ENCODE measurements at regions not wholly inside any gene's neighbourhood (a gene's known extent, or its start where the extent isn't known, plus 50 kb on each side); places are given as distances from the start of the nearest gene placed in this dataset.

GRCh38 chr1:29880556-29880955 is 644.2 kb downstream of the PTPRU start:
- H3K4me3 ChIP-seq (replicated peaks in 1 of 2; ENCODE audit: low read depth in 1 of 2, low read length in 2 of 2) = no peak overlapping the region
- ChIA-PET RAD21 (ENCODE audit: low non-redundant PET in 1 of 2, low total read pairs in 2 of 2, uncharacterized antibody in 2 of 2, unreplicated experiment in 2 of 2) (no interaction called here), CTCF (no interaction called here), POLR2A (interaction anchor here (1.0 kb wide), 1 partner anchor 420 kb away, joined by 4 read pairs; no protein-coding TSS in a partner anchor)
- H4K20me1 ChIP-seq (ENCODE audit: insufficient read depth) = no peaks in the 10 kb centered on the region
- no peak for TF ChIP-seq SRF (IDR thresholded peaks at IDR 0.05; ENCODE audit: low read depth)
- peak; percentile 23 to 33 (median 31); a peak in 4 of 6 replicates for TF ChIP-seq CTCF (IDR thresholded peaks at IDR 0.05 in 2 of 3, conservative IDR thresholded peaks at IDR 0.05 in 1 of 3; ENCODE audit: borderline replicate concordance in 1 of 3, insufficient read depth in 1 of 3, low read depth in 2 of 3, low read length in 2 of 3)
- TF ChIP-seq POLR2A (IDR thresholded peaks at IDR 0.05; ENCODE audit: borderline replicate concordance, extremely low read depth, insufficient read depth, insufficient read length) = no peak
- TF ChIP-seq JUND (IDR thresholded peaks at IDR 0.05) = no peak
- peak; percentile 42; the same call in 1 of the 2 replicates for TF ChIP-seq RAD21 (IDR thresholded peaks at IDR 0.05; ENCODE audit: low read depth)
- no peak for TF ChIP-seq EGR1 (IDR thresholded peaks at IDR 0.05; ENCODE audit: low read depth)
- TF ChIP-seq ATF3 (IDR thresholded peaks at IDR 0.05) = no peak
- no peak for TF ChIP-seq ELF1 (IDR thresholded peaks at IDR 0.05; ENCODE audit: borderline replicate concordance, low read depth)
- no peak for TF ChIP-seq ZFX (IDR thresholded peaks at IDR 0.05)
- TF ChIP-seq TCF7L2 (IDR thresholded peaks at IDR 0.05; ENCODE audit: borderline replicate concordance, extremely low read depth, insufficient read depth, insufficient read length) = no peak
- ATAC-seq (no peak; the same call in 1 of the 2 replicates), DNase-seq (ENCODE audit: low read depth, low spot score) (no peak)
- H3K9ac ChIP-seq (ENCODE audit: low read length) = no peak overlapping the region
- H3K36me3 ChIP-seq (ENCODE audit: control insufficient read depth in 1 of 2, insufficient read depth in 2 of 2, low read length in 2 of 2) = no peaks in the 10 kb centered on the region
- H3K27me3 ChIP-seq (ENCODE audit: insufficient read depth, low read length) = peaks cover 23% of the 10 kb centered on the region; the same call in 1 of the 2 replicates
- no peaks in the 10 kb centered on the region for H3K9me2 ChIP-seq (ENCODE audit: insufficient read depth)
- H3K27ac ChIP-seq (ENCODE audit: low read depth, low read length) = no peak overlapping the region
- no peak overlapping the region for H2AFZ ChIP-seq (ENCODE audit: low read depth, low read length, poor library complexity, severe bottlenecking)
- no TSS peak for BruUV-seq (replicated peaks)
- H3K79me2 ChIP-seq (ENCODE audit: insufficient read depth, low read length) = no peaks in the 10 kb centered on the region
- H3K9me3 ChIP-seq (ENCODE audit: control insufficient read depth in 1 of 2, insufficient read depth in 1 of 2, low read depth in 1 of 2, low read length in 2 of 2) = no peaks in the 10 kb centered on the region
- intact Hi-C loops (cut with micrococcal nuclease) = no loop called here
- no peak overlapping the region for H3K4me2 ChIP-seq (ENCODE audit: low read length)
- peaks cover 0 to 4% of the 10 kb centered on the region in 2 experiments; a peak in 1 of 4 replicates for H3K4me1 ChIP-seq (ENCODE audit: control insufficient read depth in 1 of 2, insufficient read depth in 2 of 2, low read length in 2 of 2)

Measured in HCT116 (cell line).